Activated naive CD8-positive, alpha-beta T cell treated with anti-CD3 and anti-CD28 coated beads, Interleukin-2, amount 10 ng/mL, durations not matched to agents 7 days and 5 days (primary cell): ENCODE measurements at regions not wholly inside any gene's neighbourhood (a gene's known extent, or its start where the extent isn't known, plus 50 kb on each side); places are given as distances from the start of the nearest gene placed in this dataset.
A peak's percentile ranks its signal among the peaks of the same experiment; 100 is the strongest.

Experiments used
- ATAC-seq: fragments of 150-1000 bp; cut with Tn5 transposase; one replicate; pipeline ENCODE4 v1.10.0; 2021; ENCODE audit warnings: low read depth, moderate library complexity
- POLR2A ChIA-PET: fragments of 350-600 bp; sonication (Branson Sonifier 250); formaldehyde crosslinking; loops from one replicate; lab custom pipeline; 2021; ENCODE audit warnings: antibody characterized with exemption; lab: Charles Lee
- DNase-seq: peaks from one replicate; pipeline ENCODE4 v3.0.0; 2021
- H3K27ac Mint-ChIP-seq: one replicate; pipeline ENCODE4 v1.8.0; 2022; ENCODE audit warnings: mild to moderate bottlenecking, mixed read lengths
- H3K27me3 Mint-ChIP-seq: one replicate; pipeline ENCODE4 v1.8.0; 2022; ENCODE audit warnings: mild to moderate bottlenecking, moderate library complexity, mixed read lengths
- H3K36me3 Mint-ChIP-seq: one replicate; pipeline ENCODE4 v1.8.0; 2021; ENCODE audit warnings: mild to moderate bottlenecking, mixed read lengths
- H3K4me1 Mint-ChIP-seq: one replicate; pipeline ENCODE4 v1.8.0; 2021; ENCODE audit warnings: mixed read lengths
- H3K4me3 Mint-ChIP-seq: one replicate; pipeline ENCODE4 v1.8.0; 2022; ENCODE audit warnings: mild to moderate bottlenecking, moderate library complexity, mixed read lengths
- H3K9me3 Mint-ChIP-seq: one replicate; pipeline ENCODE4 v1.8.0; 2021; ENCODE audit warnings: mixed read lengths

GRCh38 chr3:41050144-41050543 is 149.2 kb upstream of the CTNNB1 start:
- Mint-ChIP-seq H3K4me1 (no peaks in the 10 kb centered on the region), H3K27me3 (peaks cover 14% of the 10 kb centered on the region), H3K9me3 (peaks cover 9% of the 10 kb centered on the region), H3K4me3 (no peak overlapping the region), H3K36me3 (no peaks in the 10 kb centered on the region), H3K27ac (no peak overlapping the region)
- POLR2A ChIA-PET: no interaction called here
- ATAC-seq (no peak), DNase-seq (no peak)

GRCh38 chr3:41053220-41053619 is 146.1 kb upstream of the CTNNB1 start:
- DNase-seq (no peak), ATAC-seq (no peak)
- Mint-ChIP-seq H3K4me1 (no peaks in the 10 kb centered on the region), H3K9me3 (peaks cover 7% of the 10 kb centered on the region), H3K36me3 (no peaks in the 10 kb centered on the region), H3K4me3 (no peak overlapping the region), H3K27me3 (peaks cover 8% of the 10 kb centered on the region), H3K27ac (no peak overlapping the region)
- POLR2A ChIA-PET: no interaction called here

- ATAC-seq: no peak
- DNase-seq: no peak
- H3K4me3 Mint-ChIP-seq: no peak overlapping the region
- H3K4me1 Mint-ChIP-seq: no peaks in the 10 kb centered on the region
- H3K27ac Mint-ChIP-seq: no peak overlapping the region
- H3K27me3 Mint-ChIP-seq: peaks cover 5% of the 10 kb centered on the region
- H3K9me3 Mint-ChIP-seq: no peaks in the 10 kb centered on the region
- no peaks in the 10 kb centered on the region for H3K36me3 Mint-ChIP-seq
- POLR2A ChIA-PET: no interaction called here
These were observed 139.2 kb upstream of the CTNNB1 start for GRCh38 chr3:41060106-41060505.

- ATAC-seq: no peak
- H3K9me3 Mint-ChIP-seq: no peaks in the 10 kb centered on the region
- H3K27ac Mint-ChIP-seq: no peak overlapping the region
These were observed 135.2 kb upstream of the CTNNB1 start for GRCh38 chr3:41064070-41064469.

GRCh38 chr3:41064526-41064925 is 134.8 kb upstream of the CTNNB1 start:
- no peak for ATAC-seq
- POLR2A ChIA-PET: no interaction called here
- Mint-ChIP-seq H3K9me3 (no peaks in the 10 kb centered on the region), H3K27me3 (peaks cover 5% of the 10 kb centered on the region), H3K36me3 (no peaks in the 10 kb centered on the region), H3K27ac (no peak overlapping the region), H3K4me3 (no peak overlapping the region), H3K4me1 (no peaks in the 10 kb centered on the region)
- no peak for DNase-seq

More at GRCh38 chr3:41064070-41064469, 135.2 kb upstream of the CTNNB1 start:
- Mint-ChIP-seq H3K4me1 (no peaks in the 10 kb centered on the region), H3K27me3 (peaks cover 5% of the 10 kb centered on the region), H3K4me3 (no peak overlapping the region), H3K36me3 (no peaks in the 10 kb centered on the region)
- POLR2A ChIA-PET: no interaction called here
- no peak for DNase-seq

- H3K4me3 Mint-ChIP-seq: no peak overlapping the region
- H3K9me3 Mint-ChIP-seq: no peaks in the 10 kb centered on the region
- H3K27ac Mint-ChIP-seq: no peak overlapping the region
- no peaks in the 10 kb centered on the region for H3K36me3 Mint-ChIP-seq
- peaks cover 3% of the 10 kb centered on the region for H3K27me3 Mint-ChIP-seq
- no peaks in the 10 kb centered on the region for H3K4me1 Mint-ChIP-seq
- POLR2A ChIA-PET: no interaction called here
- DNase-seq (no peak), ATAC-seq (no peak)
These were observed 134.0 kb upstream of the CTNNB1 start for GRCh38 chr3:41065340-41065739.

GRCh38 chr3:41073190-41073589 is 126.1 kb upstream of the CTNNB1 start:
- ATAC-seq: no peak
- H3K27ac Mint-ChIP-seq: no peak overlapping the region
- no peaks in the 10 kb centered on the region for H3K36me3 Mint-ChIP-seq
- no peaks in the 10 kb centered on the region for H3K4me1 Mint-ChIP-seq
- no peaks in the 10 kb centered on the region for H3K27me3 Mint-ChIP-seq
- no peak for DNase-seq
- H3K9me3 Mint-ChIP-seq: no peaks in the 10 kb centered on the region
- POLR2A ChIA-PET: no interaction called here
- H3K4me3 Mint-ChIP-seq: no peak overlapping the region

- H3K27me3 Mint-ChIP-seq: no peaks in the 10 kb centered on the region
- no peak overlapping the region for H3K27ac Mint-ChIP-seq
- DNase-seq (no peak), ATAC-seq (no peak)
- no peak overlapping the region for H3K4me3 Mint-ChIP-seq
- H3K36me3 Mint-ChIP-seq: no peaks in the 10 kb centered on the region
- POLR2A ChIA-PET: no interaction called here
- no peaks in the 10 kb centered on the region for H3K4me1 Mint-ChIP-seq
- no peaks in the 10 kb centered on the region for H3K9me3 Mint-ChIP-seq
These were observed 123.3 kb upstream of the CTNNB1 start for GRCh38 chr3:41075975-41076374.

- POLR2A ChIA-PET: no interaction called here
- no peaks in the 10 kb centered on the region for H3K4me1 Mint-ChIP-seq
- no peaks in the 10 kb centered on the region for H3K9me3 Mint-ChIP-seq
- H3K27ac Mint-ChIP-seq: no peak overlapping the region
- H3K4me3 Mint-ChIP-seq: no peak overlapping the region
- H3K27me3 Mint-ChIP-seq: no peaks in the 10 kb centered on the region
- DNase-seq: no peak
- H3K36me3 Mint-ChIP-seq: no peaks in the 10 kb centered on the region
- ATAC-seq: no peak
These were observed 122.9 kb upstream of the CTNNB1 start for GRCh38 chr3:41076399-41076798.

GRCh38 chr3:41080141-41080540 is 119.2 kb upstream of the CTNNB1 start:
- no peak for DNase-seq
- H3K36me3 Mint-ChIP-seq: no peaks in the 10 kb centered on the region
- H3K27me3 Mint-ChIP-seq: no peaks in the 10 kb centered on the region
- H3K4me1 Mint-ChIP-seq: no peaks in the 10 kb centered on the region
- H3K9me3 Mint-ChIP-seq: no peaks in the 10 kb centered on the region
- H3K27ac Mint-ChIP-seq: no peak overlapping the region
- no peak for ATAC-seq
- POLR2A ChIA-PET: no interaction called here
- no peak overlapping the region for H3K4me3 Mint-ChIP-seq

- POLR2A ChIA-PET: no interaction called here
- no peak for DNase-seq
- Mint-ChIP-seq H3K27ac (no peak overlapping the region), H3K36me3 (no peaks in the 10 kb centered on the region), H3K4me1 (peaks cover 1% of the 10 kb centered on the region), H3K9me3 (peaks cover 3% of the 10 kb centered on the region), H3K4me3 (no peak overlapping the region), H3K27me3 (no peaks in the 10 kb centered on the region)
- no peak for ATAC-seq
These were observed 110.4 kb upstream of the CTNNB1 start for GRCh38 chr3:41088882-41089281.

GRCh38 chr3:41089566-41089965 is 109.7 kb upstream of the CTNNB1 start:
- ATAC-seq: no peak
- Mint-ChIP-seq H3K4me3 (no peak overlapping the region), H3K36me3 (no peaks in the 10 kb centered on the region), H3K27me3 (no peaks in the 10 kb centered on the region), H3K27ac (no peak overlapping the region), H3K4me1 (peaks cover 1% of the 10 kb centered on the region), H3K9me3 (peaks cover 5% of the 10 kb centered on the region)
- POLR2A ChIA-PET: no interaction called here
- DNase-seq: no peak

GRCh38 chr3:41092844-41093243 is 106.5 kb upstream of the CTNNB1 start:
- POLR2A ChIA-PET: no interaction called here
- Mint-ChIP-seq H3K27ac (peak overlapping the region; percentile 50), H3K27me3 (no peaks in the 10 kb centered on the region), H3K4me1 (peaks cover 1% of the 10 kb centered on the region), H3K36me3 (no peaks in the 10 kb centered on the region), H3K9me3 (peaks cover 3% of the 10 kb centered on the region), H3K4me3 (no peak overlapping the region)
- ATAC-seq (no peak), DNase-seq (no peak)

GRCh38 chr3:41093476-41093875 is 105.8 kb upstream of the CTNNB1 start:
- Mint-ChIP-seq H3K27me3 (no peaks in the 10 kb centered on the region), H3K4me3 (no peak overlapping the region), H3K4me1 (peaks cover 1% of the 10 kb centered on the region)

GRCh38 chr3:41094351-41094750 is 105.0 kb upstream of the CTNNB1 start:
- no peak for ATAC-seq
- POLR2A ChIA-PET: no interaction called here
- no peak overlapping the region for H3K27ac Mint-ChIP-seq
- H3K4me1 Mint-ChIP-seq: peaks cover 1% of the 10 kb centered on the region
- no peaks in the 10 kb centered on the region for H3K36me3 Mint-ChIP-seq
- H3K4me3 Mint-ChIP-seq: no peak overlapping the region
- peaks cover 3% of the 10 kb centered on the region for H3K9me3 Mint-ChIP-seq
- no peak for DNase-seq
- H3K27me3 Mint-ChIP-seq: no peaks in the 10 kb centered on the region

More at GRCh38 chr3:41093476-41093875, 105.8 kb upstream of the CTNNB1 start:
- H3K36me3 Mint-ChIP-seq: no peaks in the 10 kb centered on the region
- H3K27ac Mint-ChIP-seq: no peak overlapping the region
- DNase-seq (no peak), ATAC-seq (no peak)
- H3K9me3 Mint-ChIP-seq: peaks cover 3% of the 10 kb centered on the region
- POLR2A ChIA-PET: no interaction called here
